Prostate gland (tissue), 2 donors: ENCODE measurements at regions not wholly inside any gene's neighbourhood (a gene's known extent, or its start where the extent isn't known, plus 50 kb on each side); places are given as distances from the start of the nearest gene placed in this dataset.

Experiments used
- DNase-seq: peaks from one replicate; pipeline ENCODE4 v3.0.0-alpha.2; 2019; ENCODE audit warnings: low spot score
- H3K27ac ChIP-seq, 2 donors: fragments of 200-600 bp; sonication (generic); 2 replicates each; pipeline ENCODE4 v1.5.1; 2017 to 2019
- H3K27me3 ChIP-seq: fragments of 200-600 bp; sonication (generic); replicated peaks from 2 replicates; pipeline ENCODE4 v1.5.1; 2019; ENCODE audit not compliant: insufficient read depth
- H3K36me3 ChIP-seq, 2 donors: fragments of 200-600 bp; sonication (generic); 1 replicate in 1 of 2; 2 replicates in 1 of 2; pipeline versions ENCODE4 v1.5.1 to v1.8.1; 2017 to 2019
- H3K4me1 ChIP-seq: fragments of 200-600 bp; sonication (generic); replicated peaks from 2 replicates; pipeline ENCODE4 v1.5.1; 2019
- H3K4me3 ChIP-seq, 2 donors: fragments of 200-600 bp; sonication (generic); 2 replicates each; pipeline ENCODE4 v1.5.1; 2017 to 2019
- H3K9me3 ChIP-seq: fragments of 200-600 bp; sonication (generic); 2 replicates; pipeline ENCODE4 v1.5.1; 2017
- CTCF ChIP-seq, 4 experiments: fragments of 200-600 bp in 2 of 4; fragments of 450-650 bp in 2 of 4; sonication (generic) in 2 of 4; IDR thresholded peaks; 1 replicate in 3 of 4; 2 replicates in 1 of 4; pipeline ENCODE4 v1.5.1; 2016 to 2019; ENCODE audit warnings: antibody characterized with exemption in 4 of 4, mild to moderate bottlenecking in 2 of 4, moderate library complexity in 2 of 4
- POLR2A ChIP-seq: fragments of 450-650 bp; IDR thresholded peaks from one replicate; pipeline ENCODE4 v1.6.1; 2016; ENCODE audit warnings: antibody characterized with exemption, mild to moderate bottlenecking
- POLR2AphosphoS5 ChIP-seq: sonication (generic); formaldehyde crosslinking; IDR thresholded peaks from one replicate; pipeline ENCODE4 v1.6.1; 2017; ENCODE audit warnings: antibody characterized with exemption
- WGBS: methylation state at CpG from one replicate; pipeline ENCODE4 v1.1.5; 2018; 5-methylcytosine and 5-hydroxymethylcytosine counted together
- intact Hi-C: fragments of 100-400 bp; cut with DNase I; formaldehyde crosslinking; loops from one replicate; pipeline ENCODE4 v1.14.2; 2022

GRCh38 chr20:58081846-58082245, 146.6 kb downstream of the ANKRD60 start:
- intact Hi-C loops: no loop called here
- H3K27ac ChIP-seq: peak overlapping the region in 1 of 2 donors; percentile 40
- H3K36me3 ChIP-seq: no peaks in the 10 kb centered on the region
- H3K9me3 ChIP-seq: no peaks in the 10 kb centered on the region
- no peak for TF ChIP-seq POLR2A
- peak; percentile 91 for TF ChIP-seq POLR2AphosphoS5
- WGBS: 6% methylated on average over 1 of the region's 1 CpG
- no peak overlapping the region for H3K4me3 ChIP-seq
- no peak for DNase-seq
- H3K27me3 ChIP-seq: no peaks in the 10 kb centered on the region
- no peaks in the 10 kb centered on the region for H3K4me1 ChIP-seq

- no peaks in the 10 kb centered on the region for H3K36me3 ChIP-seq
- intact Hi-C loops: no loop called here
- no peaks in the 10 kb centered on the region for H3K27me3 ChIP-seq
- peak; percentile 73 for TF ChIP-seq POLR2AphosphoS5
- TF ChIP-seq CTCF (IDR thresholded peaks at IDR 0.05): no peak
- WGBS: 58% methylated on average over 7 of the region's 7 CpGs
- H3K9me3 ChIP-seq: no peaks in the 10 kb centered on the region
- no peaks in the 10 kb centered on the region for H3K4me1 ChIP-seq
- H3K4me3 ChIP-seq: no peak overlapping the region
- DNase-seq: peak; percentile 26
- H3K27ac ChIP-seq: peak overlapping the region; percentile 44 to 70
Observed at GRCh38 chr20:58078741-58079522, 149.5 kb downstream of the ANKRD60 start.

GRCh38 chr20:58077282-58077681, 151.2 kb downstream of the ANKRD60 start:
- 95% methylated on average over 6 of the region's 6 CpGs for WGBS
- no peak for DNase-seq
- Histone ChIP-seq H3K4me1 (no peaks in the 10 kb centered on the region), H3K27ac (no peak overlapping the region), H3K4me3 (no peak overlapping the region), H3K27me3 (no peaks in the 10 kb centered on the region), H3K36me3 (no peaks in the 10 kb centered on the region), H3K9me3 (no peaks in the 10 kb centered on the region)
- TF ChIP-seq POLR2AphosphoS5: no peak
- TF ChIP-seq CTCF (IDR thresholded peaks at IDR 0.05): no peak
- TF ChIP-seq POLR2A: no peak
- intact Hi-C loops: no loop called here

GRCh38 chr20:58076405-58076804, 152.0 kb downstream of the ANKRD60 start:
- Histone ChIP-seq H3K36me3 (no peaks in the 10 kb centered on the region), H3K4me1 (no peaks in the 10 kb centered on the region), H3K4me3 (no peak overlapping the region), H3K9me3 (no peaks in the 10 kb centered on the region), H3K27me3 (no peaks in the 10 kb centered on the region), H3K27ac (no peak overlapping the region)
- no peak for TF ChIP-seq POLR2A
- no peak for TF ChIP-seq CTCF (IDR thresholded peaks at IDR 0.05)
- no peak for TF ChIP-seq POLR2AphosphoS5
- WGBS: 51% methylated on average over 4 of the region's 4 CpGs
- DNase-seq: no peak
- intact Hi-C loops: no loop called here

- no peaks in the 10 kb centered on the region for H3K9me3 ChIP-seq
- no peak for DNase-seq
- WGBS: 87% methylated on average over 14 of the region's 14 CpGs
- H3K27me3 ChIP-seq: no peaks in the 10 kb centered on the region
- H3K36me3 ChIP-seq: no peaks in the 10 kb centered on the region
- TF ChIP-seq POLR2A: no peak
- TF ChIP-seq CTCF (IDR thresholded peaks at IDR 0.05): no peak
- no peak for TF ChIP-seq POLR2AphosphoS5
- H3K4me1 ChIP-seq: no peaks in the 10 kb centered on the region
- intact Hi-C loops: no loop called here
- H3K27ac ChIP-seq: no peak overlapping the region
- no peak overlapping the region for H3K4me3 ChIP-seq
Observed at GRCh38 chr20:58075586-58076345, 152.7 kb downstream of the ANKRD60 start.
